SW 1271 (cell line): ENCODE measurements at regions not wholly inside any gene's neighbourhood (a gene's known extent, or its start where the extent isn't known, plus 50 kb on each side); places are given as distances from the start of the nearest gene placed in this dataset.

Source experiments
- DNase-seq, 2 experiments: peaks; one replicate each; lab custom pipeline; 2025; lab: John Stamatoyannopoulos, UW

GRCh38 chrX:21056622-21057021, 317.6 kb upstream of the CNKSR2 start:
- no peak for DNase-seq

GRCh38 chrX:21047034-21047455, 327.2 kb upstream of the CNKSR2 start:
- no peak for DNase-seq

GRCh38 chrX:21014326-21014725, 359.9 kb upstream of the CNKSR2 start:
- no peak for DNase-seq

- DNase-seq = peak in 1 of 2 experiments; percentile 0
Observed at GRCh38 chrX:21004835-21005234, 369.4 kb upstream of the CNKSR2 start.

- DNase-seq = no peak
Observed at GRCh38 chrX:20995829-20996228, 378.4 kb upstream of the CNKSR2 start.

- DNase-seq = no peak
Observed at GRCh38 chrX:20989361-20989760, 384.9 kb upstream of the CNKSR2 start.

GRCh38 chrX:20988804-20989203, 385.4 kb upstream of the CNKSR2 start:
- DNase-seq = no peak

- no peak for DNase-seq
Observed at GRCh38 chrX:20988118-20988517, 386.1 kb upstream of the CNKSR2 start.

GRCh38 chrX:20980426-20980825, 393.8 kb upstream of the CNKSR2 start:
- DNase-seq = no peak

GRCh38 chrX:20974326-20974725, 399.9 kb upstream of the CNKSR2 start:
- peak in 1 of 2 experiments; percentile 18 for DNase-seq

GRCh38 chrX:20973038-20973437, 401.2 kb upstream of the CNKSR2 start:
- no peak for DNase-seq

GRCh38 chrX:20971250-20971649, 403.0 kb upstream of the CNKSR2 start:
- no peak for DNase-seq

- DNase-seq = no peak
Observed at GRCh38 chrX:20969565-20969964, 404.7 kb upstream of the CNKSR2 start.

- peak in 1 of 2 experiments; percentile 0 for DNase-seq
Observed at GRCh38 chrX:20968996-20969395, 405.2 kb upstream of the CNKSR2 start.

- no peak for DNase-seq
Observed at GRCh38 chrX:20967725-20968124, 406.5 kb upstream of the CNKSR2 start.

GRCh38 chrX:20965270-20966044, 408.8 kb upstream of the CNKSR2 start:
- no peak for DNase-seq

GRCh38 chrX:20954014-20954413, 420.2 kb upstream of the CNKSR2 start:
- no peak for DNase-seq

GRCh38 chrX:20952180-20952579, 422.0 kb upstream of the CNKSR2 start:
- no peak for DNase-seq

- no peak for DNase-seq
Observed at GRCh38 chrX:20951016-20951810, 423.0 kb upstream of the CNKSR2 start.

- no peak for DNase-seq
Observed at GRCh38 chrX:20947411-20947912, 426.8 kb upstream of the CNKSR2 start.

GRCh38 chrX:20913760-20914159, 460.5 kb upstream of the CNKSR2 start:
- DNase-seq = no peak

GRCh38 chrX:20906571-20906970, 467.6 kb upstream of the CNKSR2 start:
- no peak for DNase-seq

GRCh38 chrX:20884565-20884964, 489.7 kb upstream of the CNKSR2 start:
- no peak for DNase-seq
